ENCODE measurements at regions not wholly inside any gene's neighbourhood (a gene's known extent, or its start where the extent isn't known, plus 50 kb on each side); places are given as distances from the start of the nearest gene placed in this dataset.

- H3K9me3 ChIP-seq: no peaks in the 10 kb centered on the region
- no peak for TF ChIP-seq POLR2A (IDR thresholded peaks at IDR 0.05)
- no peak for TF ChIP-seq EP300 (IDR thresholded peaks at IDR 0.05)
- TF ChIP-seq CTCF (IDR thresholded peaks at IDR 0.05): no peak
- no peak for TF ChIP-seq POLR2AphosphoS5 (IDR thresholded peaks at IDR 0.05)
- no peaks in the 10 kb centered on the region for H3K4me1 ChIP-seq
- no peaks in the 10 kb centered on the region for H3K27me3 ChIP-seq
- no peak overlapping the region for H3K27ac ChIP-seq
- no peaks in the 10 kb centered on the region for H3K36me3 ChIP-seq
- no peak for DNase-seq
- no peak overlapping the region for H3K4me3 ChIP-seq
- intact Hi-C loops (cut with DNase I): no loop called here
- whole genome bisulfite sequencing, 2 donors: 68 to 77% methylated on average over 4 of the region's 4 CpGs
Measured at GRCh38 chr13:108427355-108427754, 157.8 kb downstream of the TNFSF13B start.

- Histone ChIP-seq H3K36me3 (no peaks in the 10 kb centered on the region), H3K9me3 (no peaks in the 10 kb centered on the region), H3K4me3 (no peak overlapping the region), H3K27ac (no peak overlapping the region), H3K4me1 (no peaks in the 10 kb centered on the region), H3K27me3 (no peaks in the 10 kb centered on the region)
- TF ChIP-seq EP300 (IDR thresholded peaks at IDR 0.05) (no peak), POLR2AphosphoS5 (IDR thresholded peaks at IDR 0.05) (no peak), POLR2A (IDR thresholded peaks at IDR 0.05) (no peak), CTCF (IDR thresholded peaks at IDR 0.05) (no peak)
- 82 to 88% methylated on average over 2 of the region's 2 CpGs for WGBS, 2 donors
- intact Hi-C loops (cut with DNase I): no loop called here
- no peak for DNase-seq
Measured at GRCh38 chr13:108428691-108429090, 159.2 kb downstream of the TNFSF13B start.

GRCh38 chr13:108433976-108434755 lies 164.6 kb downstream of the TNFSF13B start:
- intact Hi-C loops (cut with DNase I): no loop called here
- TF ChIP-seq POLR2AphosphoS5 (IDR thresholded peaks at IDR 0.05) (no peak), POLR2A (IDR thresholded peaks at IDR 0.05) (no peak), CTCF (IDR thresholded peaks at IDR 0.05) (no peak), EP300 (IDR thresholded peaks at IDR 0.05) (no peak)
- no peak for DNase-seq
- Histone ChIP-seq H3K4me3 (no peak overlapping the region), H3K27me3 (no peaks in the 10 kb centered on the region), H3K4me1 (no peaks in the 10 kb centered on the region), H3K9me3 (no peaks in the 10 kb centered on the region), H3K27ac (no peak overlapping the region), H3K36me3 (no peaks in the 10 kb centered on the region)
- WGBS, 2 donors: 87 to 90% methylated on average over 4 of the region's 4 CpGs

- intact Hi-C loops (cut with DNase I): no loop called here
- no peaks in the 10 kb centered on the region for H3K9me3 ChIP-seq
- H3K27me3 ChIP-seq: no peaks in the 10 kb centered on the region
- WGBS, 2 donors: 77 to 79% methylated on average over 5 of the region's 5 CpGs
- DNase-seq: no peak
- no peak overlapping the region for H3K4me3 ChIP-seq
- H3K36me3 ChIP-seq: no peaks in the 10 kb centered on the region
- TF ChIP-seq CTCF (IDR thresholded peaks at IDR 0.05) (no peak), EP300 (IDR thresholded peaks at IDR 0.05) (no peak), POLR2A (IDR thresholded peaks at IDR 0.05) (no peak)
- H3K4me1 ChIP-seq: no peaks in the 10 kb centered on the region
- no peak overlapping the region for H3K27ac ChIP-seq
Measured at GRCh38 chr13:108435393-108436149, 166.1 kb downstream of the TNFSF13B start.

Measured in sigmoid colon (tissue), 6 donors.